Activated T-helper 2 cell treated with anti-CD3 and anti-CD28 coated beads, Interferon-gamma antibody, Interleukin-2, Interleukin-4, amounts not matched to agents 10 μg/mL and 5 μg/mL and 100 μg/mL, durations not matched to agents 14 hours and 24 hours and 36 hours (primary cell): ENCODE measurements at regions not wholly inside any gene's neighbourhood (a gene's known extent, or its start where the extent isn't known, plus 50 kb on each side); places are given as distances from the start of the nearest gene placed in this dataset.

ENCODE experiments used
- DNase-seq: peaks from one replicate; pipeline ENCODE4 v3.0.0; 2021; ENCODE audit warnings: low spot score
- H3K27ac Mint-ChIP-seq: one replicate; pipeline ENCODE4 v1.8.0; 2021; ENCODE audit warnings: mixed read lengths
- H3K27me3 Mint-ChIP-seq: one replicate; pipeline ENCODE4 v1.8.0; 2021; ENCODE audit warnings: low read depth, mixed read lengths
- H3K36me3 Mint-ChIP-seq: one replicate; pipeline ENCODE4 v1.8.0; 2021; ENCODE audit warnings: low read depth, mixed read lengths
- H3K4me1 Mint-ChIP-seq: one replicate; pipeline ENCODE4 v1.8.0; 2021; ENCODE audit warnings: low read depth, mixed read lengths
- H3K4me3 Mint-ChIP-seq: one replicate; pipeline ENCODE4 v1.8.0; 2021; ENCODE audit warnings: low read depth, mild to moderate bottlenecking, moderate library complexity, mixed read lengths
- H3K9me3 Mint-ChIP-seq: one replicate; pipeline ENCODE4 v1.8.0; 2021; ENCODE audit warnings: mixed read lengths
- intact Hi-C: fragments of 100-400 bp; cut with micrococcal nuclease; formaldehyde crosslinking; loops from one replicate; pipeline ENCODE4 v1.15.1; 2023

GRCh38 chr11:113577356-113578032, 102.3 kb upstream of the DRD2 start:
- H3K4me3 Mint-ChIP-seq, result no peak overlapping the region
- DNase-seq, result no peak
- no peak overlapping the region for H3K27ac Mint-ChIP-seq

GRCh38 chr11:113574586-113574985, 99.4 kb upstream of the DRD2 start:
- H3K4me3 Mint-ChIP-seq, result no peak overlapping the region
- no peak overlapping the region for H3K27ac Mint-ChIP-seq
- H3K9me3 Mint-ChIP-seq, result no peaks in the 10 kb centered on the region
- no peak for DNase-seq
- peaks cover 37% of the 10 kb centered on the region for H3K4me1 Mint-ChIP-seq
- H3K27me3 Mint-ChIP-seq, result peaks cover 2% of the 10 kb centered on the region
- intact Hi-C loops, result no loop called here
- peaks cover 3% of the 10 kb centered on the region for H3K36me3 Mint-ChIP-seq

More at GRCh38 chr11:113577356-113578032, 102.3 kb upstream of the DRD2 start:
- H3K27me3 Mint-ChIP-seq, result peaks cover 1% of the 10 kb centered on the region
- no peaks in the 10 kb centered on the region for H3K9me3 Mint-ChIP-seq
- H3K4me1 Mint-ChIP-seq, result peaks cover 22% of the 10 kb centered on the region
- intact Hi-C loops, result no loop called here
- H3K36me3 Mint-ChIP-seq, result no peaks in the 10 kb centered on the region

- intact Hi-C loops, result no loop called here
- no peak overlapping the region for H3K27ac Mint-ChIP-seq
- H3K4me1 Mint-ChIP-seq, result peaks cover 35% of the 10 kb centered on the region
- peaks cover 2% of the 10 kb centered on the region for H3K27me3 Mint-ChIP-seq
- DNase-seq, result no peak
- peaks cover 3% of the 10 kb centered on the region for H3K36me3 Mint-ChIP-seq
- H3K9me3 Mint-ChIP-seq, result no peaks in the 10 kb centered on the region
- H3K4me3 Mint-ChIP-seq, result no peak overlapping the region
These were observed 99.0 kb upstream of the DRD2 start for GRCh38 chr11:113574171-113574570.

GRCh38 chr11:113572136-113572735, 97.0 kb upstream of the DRD2 start:
- no peak overlapping the region for H3K4me3 Mint-ChIP-seq
- intact Hi-C loops, result no loop called here

GRCh38 chr11:113571531-113571930, 96.3 kb upstream of the DRD2 start:
- Mint-ChIP-seq H3K27ac (no peak overlapping the region), H3K27me3 (peaks cover 2% of the 10 kb centered on the region), H3K4me1 (peaks cover 18% of the 10 kb centered on the region), H3K36me3 (peaks cover 3% of the 10 kb centered on the region), H3K4me3 (no peak overlapping the region), H3K9me3 (no peaks in the 10 kb centered on the region)
- intact Hi-C loops, result loop anchor here (1.0 kb wide), 2 partner anchors 8 to 16 kb away; no protein-coding TSS in a partner anchor
- DNase-seq, result no peak

More at GRCh38 chr11:113572136-113572735, 97.0 kb upstream of the DRD2 start:
- peaks cover 18% of the 10 kb centered on the region for H3K4me1 Mint-ChIP-seq
- DNase-seq, result no peak
- no peaks in the 10 kb centered on the region for H3K9me3 Mint-ChIP-seq
- no peak overlapping the region for H3K27ac Mint-ChIP-seq
- H3K36me3 Mint-ChIP-seq, result peaks cover 3% of the 10 kb centered on the region
- H3K27me3 Mint-ChIP-seq, result peaks cover 2% of the 10 kb centered on the region

GRCh38 chr11:113570906-113571305, 95.7 kb upstream of the DRD2 start:
- Mint-ChIP-seq H3K9me3 (no peaks in the 10 kb centered on the region), H3K4me3 (no peak overlapping the region), H3K36me3 (peaks cover 3% of the 10 kb centered on the region), H3K4me1 (peaks cover 18% of the 10 kb centered on the region), H3K27me3 (peaks cover 2% of the 10 kb centered on the region), H3K27ac (peak overlapping the region; percentile 64)
- DNase-seq, result no peak
- intact Hi-C loops, result loop anchor here (1.0 kb wide), 2 partner anchors 8 to 16 kb away; no protein-coding TSS in a partner anchor

GRCh38 chr11:113569391-113569790, 94.2 kb upstream of the DRD2 start:
- intact Hi-C loops, result loop anchor here (10.0 kb wide), 1 partner anchor 125 kb away; no protein-coding TSS in a partner anchor
- Mint-ChIP-seq H3K4me3 (no peak overlapping the region), H3K27ac (no peak overlapping the region), H3K4me1 (peaks cover 21% of the 10 kb centered on the region), H3K36me3 (peaks cover 3% of the 10 kb centered on the region), H3K27me3 (peaks cover 2% of the 10 kb centered on the region), H3K9me3 (no peaks in the 10 kb centered on the region)
- no peak for DNase-seq

GRCh38 chr11:113568566-113568965, 93.4 kb upstream of the DRD2 start:
- H3K9me3 Mint-ChIP-seq, result no peaks in the 10 kb centered on the region
- H3K36me3 Mint-ChIP-seq, result peaks cover 3% of the 10 kb centered on the region
- no peak overlapping the region for H3K4me3 Mint-ChIP-seq
- intact Hi-C loops, result loop anchor here (10.0 kb wide), 1 partner anchor 124 kb away; no protein-coding TSS in a partner anchor
- H3K27ac Mint-ChIP-seq, result no peak overlapping the region
- H3K27me3 Mint-ChIP-seq, result peaks cover 1% of the 10 kb centered on the region
- DNase-seq, result no peak
- peaks cover 29% of the 10 kb centered on the region for H3K4me1 Mint-ChIP-seq

GRCh38 chr11:113567867-113568544, 92.8 kb upstream of the DRD2 start:
- H3K4me3 Mint-ChIP-seq, result no peak overlapping the region
- no peaks in the 10 kb centered on the region for H3K9me3 Mint-ChIP-seq
- peaks cover 33% of the 10 kb centered on the region for H3K4me1 Mint-ChIP-seq
- intact Hi-C loops, result loop anchor here (10.0 kb wide), 1 partner anchor 123 kb away; no protein-coding TSS in a partner anchor
- H3K27me3 Mint-ChIP-seq, result peaks cover 1% of the 10 kb centered on the region
- DNase-seq, result no peak
- H3K27ac Mint-ChIP-seq, result no peak overlapping the region
- peaks cover 3% of the 10 kb centered on the region for H3K36me3 Mint-ChIP-seq

GRCh38 chr11:113567097-113567496, 91.9 kb upstream of the DRD2 start:
- H3K27me3 Mint-ChIP-seq, result no peaks in the 10 kb centered on the region

GRCh38 chr11:113564527-113565130, 89.4 kb upstream of the DRD2 start:
- no peak overlapping the region for H3K27ac Mint-ChIP-seq
- intact Hi-C loops, result loop anchor here (5.0 to 10.0 kb wide), 2 partner anchors 113 to 120 kb away; no protein-coding TSS in a partner anchor
- peaks cover 28% of the 10 kb centered on the region for H3K4me1 Mint-ChIP-seq
- no peaks in the 10 kb centered on the region for H3K36me3 Mint-ChIP-seq
- DNase-seq, result no peak
- H3K27me3 Mint-ChIP-seq, result no peaks in the 10 kb centered on the region
- no peak overlapping the region for H3K4me3 Mint-ChIP-seq
- no peaks in the 10 kb centered on the region for H3K9me3 Mint-ChIP-seq

More at GRCh38 chr11:113567097-113567496, 91.9 kb upstream of the DRD2 start:
- intact Hi-C loops, result loop anchor here (10.0 kb wide), 1 partner anchor 122 kb away; no protein-coding TSS in a partner anchor
- no peak for DNase-seq
- Mint-ChIP-seq H3K36me3 (peaks cover 3% of the 10 kb centered on the region), H3K9me3 (no peaks in the 10 kb centered on the region), H3K4me1 (peaks cover 39% of the 10 kb centered on the region), H3K4me3 (no peak overlapping the region), H3K27ac (no peak overlapping the region)

GRCh38 chr11:113563766-113564526, 88.7 kb upstream of the DRD2 start:
- intact Hi-C loops, result loop anchor here (1.0 to 10.0 kb wide), 4 partner anchors 23 to 119 kb away; no protein-coding TSS in a partner anchor
- Mint-ChIP-seq H3K27me3 (no peaks in the 10 kb centered on the region), H3K36me3 (no peaks in the 10 kb centered on the region), H3K27ac (no peak overlapping the region), H3K9me3 (no peaks in the 10 kb centered on the region), H3K4me3 (no peak overlapping the region), H3K4me1 (peaks cover 28% of the 10 kb centered on the region)
- DNase-seq, result no peak
